RPMI8226 (cell line): ENCODE measurements at regions not wholly inside any gene's neighbourhood (a gene's known extent, or its start where the extent isn't known, plus 50 kb on each side); places are given as distances from the start of the nearest gene placed in this dataset.

Experiments
- DNase-seq: peaks from one replicate; pipeline ENCODE4 v3.0.0-alpha.2; 2015

DNA sequence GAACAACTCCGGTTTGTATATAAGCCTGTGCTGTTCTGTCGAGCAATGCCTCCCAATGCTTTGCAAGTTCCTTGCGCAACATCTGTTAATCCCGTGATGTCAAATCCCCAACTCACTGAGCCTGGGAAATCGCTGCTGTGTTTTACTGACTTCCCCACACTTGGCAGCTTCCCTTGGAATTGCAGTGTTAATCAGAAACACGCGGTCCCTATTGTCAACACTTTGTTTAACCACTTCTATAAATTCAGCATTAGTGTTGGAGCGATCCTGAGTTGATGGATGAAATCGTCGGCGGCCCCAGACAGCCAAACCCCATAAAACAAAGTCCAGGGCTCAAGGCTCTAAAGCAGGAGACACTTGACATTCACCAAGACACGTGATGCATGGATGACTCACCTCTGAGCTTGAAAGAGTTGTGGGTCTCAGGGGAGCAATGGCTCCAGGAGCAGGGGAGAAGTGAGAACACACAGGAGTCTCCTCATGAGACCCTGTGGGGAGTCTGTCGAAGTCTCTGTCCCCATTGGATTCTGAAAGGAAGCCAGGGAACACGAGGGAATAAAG is 555.3 kb downstream of the MIAT start:
- DNase-seq: no peak

DNA sequence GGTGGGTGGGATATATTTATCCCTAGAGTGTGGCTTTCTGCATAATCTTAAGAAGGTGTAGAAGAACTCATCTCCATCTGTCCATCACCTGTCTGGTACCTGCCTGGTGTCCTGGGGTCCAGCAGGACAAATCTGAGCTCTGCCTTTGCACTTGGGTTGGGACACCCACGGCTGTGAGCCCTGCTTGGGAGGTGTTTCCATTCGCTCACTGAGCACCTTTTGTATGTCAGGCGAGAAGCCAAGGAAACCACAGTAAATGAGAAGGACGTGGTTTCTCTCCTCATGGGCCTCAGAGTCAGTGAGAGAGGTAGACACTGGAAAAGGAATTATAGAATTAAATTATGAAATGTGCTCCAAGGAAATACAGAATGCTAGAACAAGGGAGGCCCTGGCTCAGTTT is 555.9 kb downstream of the MIAT start:
- no peak for DNase-seq

DNA sequence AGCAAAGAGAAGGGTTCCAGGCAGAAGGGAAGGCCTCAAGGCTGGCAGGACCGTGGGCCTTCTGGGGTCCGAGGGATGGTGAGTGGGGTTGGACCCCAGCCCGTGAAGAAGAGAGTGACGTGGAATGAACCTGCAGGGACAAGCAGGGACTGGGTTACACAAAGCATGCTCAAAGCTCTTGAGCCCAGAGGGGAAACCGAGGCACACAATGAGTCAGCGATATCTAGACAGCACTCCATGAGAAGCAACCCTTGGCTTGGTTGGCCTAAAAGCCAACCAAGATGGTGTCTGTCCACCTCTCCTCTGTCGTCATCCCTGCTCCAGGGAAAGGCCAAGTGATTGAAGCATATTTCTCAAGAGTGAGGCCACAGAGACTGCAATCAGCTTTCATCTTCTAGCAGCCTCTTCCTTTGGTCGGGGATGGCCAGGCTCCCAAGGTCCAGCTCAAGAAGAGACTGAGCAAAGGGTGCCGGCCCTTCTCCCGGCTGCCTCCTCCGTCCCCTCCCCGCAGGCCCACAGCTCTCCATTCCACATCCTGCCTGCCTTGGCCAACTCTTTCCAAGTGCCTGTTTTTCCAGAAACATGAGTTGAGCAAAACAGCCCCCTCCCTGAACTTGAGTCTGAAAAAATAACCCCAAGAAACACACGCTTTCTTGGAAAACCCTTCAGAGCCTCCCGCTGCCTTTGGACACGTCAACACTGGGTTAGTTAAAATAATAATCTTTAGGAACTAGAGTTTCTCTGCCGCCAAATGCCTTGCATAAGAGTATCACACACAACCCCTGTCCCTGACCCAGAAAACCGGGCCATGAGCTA is 556.6 kb downstream of the MIAT start:
- DNase-seq: no peak

DNA sequence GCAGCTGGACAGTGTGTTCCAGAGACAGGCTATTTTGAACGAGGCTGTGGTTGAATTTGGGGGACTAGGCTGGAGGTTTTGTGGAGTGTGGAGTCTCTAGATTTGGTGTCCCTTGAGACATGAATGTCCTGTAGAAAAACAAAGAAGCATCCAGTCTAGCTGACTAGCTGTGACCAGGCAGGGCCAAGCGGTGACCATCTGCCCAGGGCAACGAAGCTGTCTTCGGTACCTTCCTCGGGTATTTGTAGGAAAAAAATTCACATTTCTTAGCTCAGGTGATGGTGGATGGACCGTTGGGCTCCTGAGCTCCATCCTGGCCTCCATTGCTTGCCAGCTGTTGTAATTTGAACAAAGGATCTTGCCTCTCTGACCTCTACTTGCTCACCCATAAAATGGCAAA is 557.3 kb downstream of the MIAT start:
- DNase-seq: no peak

DNA sequence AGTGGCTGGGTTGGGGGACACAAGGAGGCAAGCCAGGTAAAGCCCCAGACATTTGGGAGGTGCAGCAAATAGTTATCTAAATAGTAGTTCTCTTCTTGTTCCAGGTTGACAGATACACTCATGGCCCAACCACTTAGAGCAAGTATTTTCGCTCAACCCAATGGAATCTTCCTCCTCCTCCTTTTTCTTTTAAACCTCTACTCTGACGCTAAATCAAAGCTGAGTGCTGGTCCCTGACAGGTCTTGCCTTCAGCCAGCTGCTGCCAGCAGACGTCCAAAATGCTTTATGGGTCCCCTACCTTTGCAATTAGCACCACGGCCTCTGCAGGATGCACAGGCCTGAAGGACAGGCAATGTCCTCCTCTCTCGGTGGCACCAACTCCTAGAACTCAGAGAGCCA is 558.5 kb downstream of the MIAT start:
- no peak for DNase-seq

DNA sequence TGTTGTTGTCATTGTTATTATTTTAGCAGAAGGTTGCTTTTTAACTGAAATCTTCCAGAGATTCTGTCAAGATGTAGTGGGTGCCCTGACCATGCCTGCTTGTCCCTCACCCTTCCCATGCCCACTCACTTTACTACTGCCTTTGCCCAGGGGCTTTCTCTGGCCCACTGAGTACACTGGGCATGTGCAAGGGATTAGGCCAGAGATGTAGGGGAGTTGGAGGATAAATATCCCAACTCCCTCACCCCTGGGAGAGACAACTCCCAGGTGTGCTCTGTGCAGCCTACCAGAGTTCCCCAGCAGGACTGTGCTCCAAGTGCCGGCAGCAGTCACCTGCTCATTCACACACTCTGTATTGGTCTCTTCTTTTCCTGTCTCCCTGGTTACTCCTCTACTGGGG is 559.1 kb downstream of the MIAT start:
- DNase-seq: no peak

DNA sequence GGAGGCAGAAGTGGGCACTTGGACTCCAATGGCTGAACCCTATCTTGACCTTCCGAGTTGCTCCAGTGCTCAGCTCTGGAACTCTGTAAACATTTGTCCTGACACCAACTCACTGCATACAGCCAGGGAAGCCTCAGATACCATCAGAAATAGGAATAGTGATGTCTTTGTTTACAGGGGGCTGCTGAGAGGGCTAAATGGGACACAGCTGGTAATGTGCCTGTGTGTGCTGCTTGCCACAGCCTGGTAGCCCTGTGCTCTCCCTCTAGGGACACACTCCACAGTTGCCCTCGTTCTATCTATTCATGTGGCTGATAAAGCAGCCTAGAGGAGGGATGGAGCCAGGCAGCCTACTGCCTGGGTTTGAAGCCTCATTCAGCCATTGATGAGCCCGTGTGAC is 559.8 kb downstream of the MIAT start:
- DNase-seq: no peak

DNA sequence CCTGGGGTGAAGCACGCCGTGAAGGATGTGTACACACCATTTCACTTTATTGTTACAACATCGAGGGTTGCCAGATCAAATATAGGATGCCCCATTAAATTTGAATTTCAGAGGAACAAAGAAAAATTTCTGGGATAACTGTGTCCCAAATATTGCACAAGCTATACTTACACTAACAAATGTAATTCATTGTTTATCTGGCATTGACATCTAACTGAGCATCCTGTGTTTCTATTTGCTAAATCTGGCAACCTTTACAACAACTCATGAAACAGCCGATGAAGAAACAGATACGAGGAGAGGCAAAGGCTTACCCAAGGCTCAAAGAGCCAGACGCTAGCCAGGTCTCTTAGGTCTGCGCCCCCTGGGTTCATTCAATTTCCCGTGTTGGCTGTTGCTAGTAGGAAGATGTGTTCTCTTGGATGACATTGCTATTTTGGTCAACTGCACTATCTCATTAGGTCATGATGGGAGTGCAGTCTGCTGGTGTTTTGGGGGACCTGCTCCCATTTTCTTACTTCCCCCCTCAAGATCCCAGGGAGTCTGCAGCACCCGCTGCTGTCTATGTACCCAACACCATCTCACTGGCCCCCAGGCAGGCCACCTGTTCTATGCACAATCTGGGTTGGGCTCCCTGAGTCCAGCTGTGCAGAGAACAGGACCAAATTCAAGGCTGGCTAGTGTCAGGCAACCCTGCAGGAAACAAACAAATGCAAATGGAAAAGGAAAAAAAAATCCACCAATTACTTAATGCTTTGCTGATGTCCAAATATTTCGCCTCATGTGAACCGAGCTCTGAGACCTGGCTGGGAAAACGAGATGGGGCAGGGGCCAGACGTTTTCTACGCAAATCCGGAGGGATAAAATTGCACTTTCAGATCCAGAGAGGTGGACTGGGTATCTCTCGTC is 560.9 kb downstream of the MIAT start:
- no peak for DNase-seq

DNA sequence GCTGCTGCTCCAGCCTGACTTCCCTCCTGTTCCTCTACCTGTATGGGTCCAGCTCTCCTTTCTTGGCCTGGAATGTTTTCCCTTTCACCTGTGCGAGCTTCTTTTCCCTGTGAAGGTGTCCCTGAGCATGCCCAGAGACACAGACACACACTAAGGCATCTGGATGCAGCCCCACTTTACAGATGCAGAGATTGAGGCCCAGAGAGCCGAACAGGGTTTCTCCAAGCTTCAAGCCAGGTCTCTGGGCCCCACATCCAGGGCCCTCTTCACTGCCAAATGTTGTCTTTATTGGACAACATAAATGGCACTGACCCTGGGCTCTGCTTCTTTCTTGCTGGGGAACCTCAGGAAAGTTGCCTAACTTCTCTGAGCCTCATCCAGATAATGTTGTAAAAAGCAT is 561.6 kb downstream of the MIAT start:
- DNase-seq: no peak

DNA sequence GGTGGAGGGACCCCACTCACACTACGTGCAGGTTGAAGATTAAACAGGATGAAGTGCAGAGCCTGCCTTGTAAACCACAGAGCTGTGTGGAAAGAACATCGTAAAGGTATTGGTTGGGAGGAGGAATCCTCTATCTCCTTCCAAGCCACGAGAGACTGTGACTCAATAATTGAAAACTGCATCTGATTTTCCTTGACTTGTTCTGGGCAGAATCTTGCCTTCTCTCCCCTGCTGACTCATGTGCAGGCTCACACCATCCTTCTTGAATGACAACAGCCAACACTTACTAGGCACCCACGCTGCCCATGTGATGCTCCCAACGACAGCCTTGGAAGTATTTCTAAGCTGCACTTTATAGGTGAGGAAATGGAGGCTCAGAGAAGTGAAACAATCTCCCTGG is 563.0 kb downstream of the MIAT start:
- DNase-seq: no peak

DNA sequence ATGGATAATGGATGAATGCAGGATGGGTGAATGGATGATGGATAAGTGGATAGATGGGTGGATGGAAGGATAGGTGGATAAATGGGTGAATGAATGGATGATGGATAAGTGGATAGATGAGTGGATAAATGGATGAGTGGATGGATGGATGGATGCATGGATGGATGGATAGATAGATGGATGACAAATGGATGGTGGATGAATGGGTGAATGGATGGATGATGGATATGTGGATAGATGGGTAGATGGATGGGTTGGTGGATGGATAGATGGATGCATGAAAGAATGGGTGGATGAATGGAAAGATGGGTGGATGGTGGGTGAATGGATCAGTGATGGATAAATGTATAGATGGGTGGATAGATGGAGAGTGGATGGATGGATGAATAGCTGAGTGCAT is 564.8 kb downstream of the MIAT start:
- DNase-seq: no peak

DNA sequence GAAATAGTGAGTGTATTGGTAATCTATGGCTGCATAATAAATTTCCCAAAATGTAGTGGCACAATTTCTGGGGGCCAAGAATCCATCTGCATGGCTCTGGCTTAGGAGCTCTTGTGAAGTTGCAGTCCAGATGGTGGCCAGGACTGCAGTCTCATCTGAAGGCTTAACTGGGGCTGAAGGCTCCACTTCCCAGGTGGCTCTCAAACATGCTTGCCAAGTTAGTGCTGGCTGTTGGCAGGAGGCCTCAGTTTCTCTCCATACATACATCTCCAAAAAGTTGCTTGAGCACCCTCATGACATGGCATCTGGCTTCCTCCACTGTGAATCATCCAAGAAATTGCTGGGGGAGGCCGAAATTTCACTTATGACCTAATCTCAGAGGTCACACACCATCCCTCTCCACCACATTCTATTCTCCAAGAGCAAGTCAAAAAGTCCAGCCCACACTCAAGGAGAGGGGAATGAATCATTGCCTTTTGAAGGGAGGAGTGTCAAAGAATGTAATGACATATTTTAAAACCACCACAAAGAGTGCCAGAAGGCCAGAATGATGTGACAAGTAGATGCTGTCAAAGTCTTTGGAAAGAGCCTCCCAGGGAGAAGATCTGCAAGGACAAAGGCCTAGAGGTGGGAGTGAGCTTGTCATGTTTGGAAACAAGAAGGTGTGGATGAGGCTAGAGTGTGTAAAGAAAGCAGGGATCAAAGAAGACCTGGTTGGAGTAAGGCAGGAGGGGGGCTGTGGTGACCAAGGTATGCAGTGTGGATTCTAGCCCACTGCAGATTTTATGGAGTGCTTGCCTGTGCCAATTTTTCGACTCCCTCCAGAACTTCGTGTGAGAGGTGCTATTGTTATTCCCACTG is 566.2 kb downstream of the MIAT start:
- no peak for DNase-seq

DNA sequence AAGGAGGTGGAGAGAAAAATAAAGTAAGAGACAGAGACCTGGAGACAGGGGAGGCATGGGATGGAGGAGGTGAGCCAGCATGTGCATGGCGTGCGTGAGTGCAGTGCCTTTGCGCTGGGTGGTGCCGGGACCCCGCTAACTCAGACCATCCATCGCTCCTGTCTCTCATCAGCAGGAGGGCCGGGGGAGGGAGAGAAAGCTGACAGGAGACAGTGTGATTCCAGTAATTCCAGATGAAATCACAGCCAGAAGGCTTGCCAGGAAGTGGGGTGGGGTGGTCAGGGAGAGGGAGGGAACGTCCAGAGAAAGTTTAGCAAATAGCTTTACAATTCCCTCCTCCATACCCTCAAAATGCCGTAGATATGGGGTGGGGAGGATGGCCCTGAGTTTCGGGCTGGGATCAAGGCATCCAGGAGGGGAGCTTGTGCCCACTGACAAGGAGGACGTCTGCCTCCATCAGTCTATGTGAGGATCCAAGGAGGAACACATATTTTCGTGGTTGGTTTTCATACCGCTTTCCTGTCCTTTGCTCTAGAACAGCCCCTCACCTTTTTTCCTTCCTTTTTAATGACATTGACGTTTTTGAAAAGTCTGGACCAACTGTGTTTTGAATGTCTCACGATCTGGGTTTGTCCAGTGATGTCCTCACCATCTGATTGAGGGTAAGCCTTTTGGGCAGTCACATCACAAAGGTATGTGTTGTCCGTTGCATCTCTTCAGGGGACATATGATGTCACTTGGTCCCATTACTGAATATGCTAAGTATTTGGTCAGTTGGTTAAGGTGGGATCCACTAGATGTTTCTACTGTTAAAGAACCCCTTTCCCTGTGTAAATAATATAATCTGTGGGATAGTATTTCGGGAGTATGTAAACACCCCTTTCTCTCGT is 567.3 kb downstream of the MIAT start:
- no peak for DNase-seq

DNA sequence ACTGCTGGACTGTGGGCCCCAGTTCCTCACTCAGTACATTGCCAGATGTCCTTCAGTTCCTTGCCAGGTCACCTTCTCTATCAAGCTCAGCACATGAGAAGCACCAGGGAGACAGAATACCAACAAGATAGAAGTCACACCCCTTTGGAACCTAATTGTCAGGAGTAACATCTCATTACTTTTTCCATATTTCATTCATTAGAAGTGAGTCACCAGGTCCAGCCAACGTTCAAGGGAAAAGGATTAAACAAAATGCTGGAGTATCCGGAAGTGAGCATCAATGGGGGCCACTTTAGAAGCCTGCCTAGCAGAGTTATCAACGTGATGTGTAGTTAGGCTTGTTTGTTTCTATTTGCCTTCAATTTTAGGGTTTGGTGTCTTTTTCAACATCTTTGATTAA is 569.3 kb downstream of the MIAT start:
- DNase-seq: no peak

DNA sequence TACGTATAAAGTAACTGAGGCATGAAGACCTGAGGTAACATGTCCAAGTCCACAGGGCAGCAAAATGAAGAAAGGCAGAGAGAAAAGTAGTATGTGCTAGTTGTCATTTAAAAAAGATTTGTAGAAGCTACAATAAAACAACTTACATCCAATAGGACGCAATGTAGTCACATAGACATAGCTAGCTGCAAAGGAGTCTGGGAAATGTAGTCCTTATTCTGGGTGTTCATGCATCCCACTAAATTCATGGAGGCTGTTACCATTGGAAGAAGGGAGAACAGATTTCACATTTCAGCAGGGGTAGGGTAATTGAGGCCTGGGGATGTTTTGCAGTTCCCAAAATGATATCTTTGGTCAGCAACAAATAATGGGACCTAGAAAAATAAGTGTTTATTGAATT is 571.4 kb downstream of the MIAT start:
- DNase-seq: no peak

DNA sequence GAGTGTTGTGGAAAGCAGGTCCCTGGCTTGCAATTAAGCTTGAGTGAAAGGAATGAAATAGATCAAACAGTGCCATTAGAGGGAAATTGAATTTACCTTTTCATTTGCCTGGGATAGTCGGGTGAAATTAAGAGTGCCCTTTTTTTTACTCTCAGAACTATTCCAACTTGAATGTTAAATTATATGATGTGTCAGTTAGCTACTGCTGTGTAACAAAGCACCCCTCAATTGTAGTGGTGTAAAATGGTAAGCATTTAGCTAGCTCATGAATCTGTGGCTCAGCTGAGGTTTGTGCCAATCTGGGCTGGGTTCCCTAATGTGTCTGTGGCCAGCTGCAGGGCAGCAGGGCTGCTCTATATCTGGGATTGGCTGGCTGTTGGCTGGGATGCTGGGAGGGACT is 571.4 kb downstream of the MN1 start:
- no peak for DNase-seq

DNA sequence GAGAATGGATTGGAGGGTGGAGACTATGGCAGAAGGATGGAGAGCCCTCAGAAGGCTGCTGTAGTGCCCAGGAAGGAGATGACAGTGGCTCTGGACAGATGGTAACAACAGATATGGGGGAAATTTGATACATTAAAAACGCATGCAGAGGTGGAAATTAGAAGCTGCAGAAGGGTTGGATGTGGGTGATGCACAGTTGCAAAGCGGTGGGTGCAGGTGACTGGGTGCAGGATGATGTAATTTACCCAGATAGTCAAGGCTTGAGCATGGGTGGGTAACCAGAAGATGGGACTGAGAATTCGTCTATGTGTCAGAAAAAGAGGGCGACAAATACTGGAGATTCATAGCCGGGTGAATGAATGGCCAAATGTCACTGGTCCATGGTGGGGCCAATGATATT is 570.3 kb downstream of the MN1 start:
- DNase-seq: no peak

DNA sequence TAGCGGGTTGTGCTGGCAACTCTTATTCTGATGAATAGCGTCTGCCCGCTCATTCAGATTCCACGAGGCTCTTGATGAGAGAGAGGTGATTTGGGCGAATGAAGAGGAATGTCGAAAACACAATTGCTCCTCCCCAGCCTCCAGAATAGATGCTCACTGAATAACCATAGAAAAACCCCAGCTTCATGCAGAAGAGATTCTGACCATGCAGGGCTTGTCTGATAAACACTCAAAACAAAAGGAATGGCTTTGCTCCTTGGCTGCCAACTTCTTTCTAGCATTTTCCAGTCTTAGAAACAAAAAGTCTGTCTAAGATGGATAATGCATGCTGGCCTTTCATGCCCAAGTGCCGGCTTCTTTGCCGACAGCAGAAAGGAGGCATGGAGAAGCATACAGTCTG is 569.5 kb downstream of the MN1 start:
- DNase-seq: no peak

DNA sequence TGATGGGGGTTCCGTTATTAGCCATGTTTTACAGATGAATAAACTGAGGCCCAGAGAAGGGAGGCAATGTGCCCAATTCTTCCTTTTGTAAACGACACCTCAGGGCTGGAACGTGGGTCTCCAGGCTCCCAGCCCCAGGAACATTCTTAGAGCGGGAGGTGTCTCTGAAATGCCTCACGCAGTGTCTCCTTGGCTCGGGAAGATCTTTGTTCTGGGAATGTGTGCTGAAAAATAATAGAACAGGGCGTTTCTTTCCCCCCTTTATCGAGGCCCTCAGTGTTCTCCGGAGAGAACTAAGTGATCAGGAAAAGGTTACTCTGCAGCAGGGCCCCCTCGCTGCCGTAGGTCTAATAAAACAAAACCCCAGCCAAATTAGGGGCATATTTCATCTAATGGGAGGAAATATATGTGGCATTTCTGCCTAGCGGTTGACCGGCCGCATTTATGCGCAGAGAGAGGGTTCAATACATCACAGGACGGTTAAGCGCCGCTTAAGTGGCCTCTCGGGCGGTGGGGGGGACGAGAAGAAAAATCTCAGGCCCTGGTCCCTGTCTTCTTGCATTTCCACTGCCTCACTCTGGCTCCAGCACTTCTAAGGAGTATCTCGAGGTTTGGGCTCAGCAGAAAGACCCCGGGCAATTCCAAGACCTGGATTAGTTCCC is 564.3 kb downstream of the MN1 start:
- no peak for DNase-seq

DNA sequence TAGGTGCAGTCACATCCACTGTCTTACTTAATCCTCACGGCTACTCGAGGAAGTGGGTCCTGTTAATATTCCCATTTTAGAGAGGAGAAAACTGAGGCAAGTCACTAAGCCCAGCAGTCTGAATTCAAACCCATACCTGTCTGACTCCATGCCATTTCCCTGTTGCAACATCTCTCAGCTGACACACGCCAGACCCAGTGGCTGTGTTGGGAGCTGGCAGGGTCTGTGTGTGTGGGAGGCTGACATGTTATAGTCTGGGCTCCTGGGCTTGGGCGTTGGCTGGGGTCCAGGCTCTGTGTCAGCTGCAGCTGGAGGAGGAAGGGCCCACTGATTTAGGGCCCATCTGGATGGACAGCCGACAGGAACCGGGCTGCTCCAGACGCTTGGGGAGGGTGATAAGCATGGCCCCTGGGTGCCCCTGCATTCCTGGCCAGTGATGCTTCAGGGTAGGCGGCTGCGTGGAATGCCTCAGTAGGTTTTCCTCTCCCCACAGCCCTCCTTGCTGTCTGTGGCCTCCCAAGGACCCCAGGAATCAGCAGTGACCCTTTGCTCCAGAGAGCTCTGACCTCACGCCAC is 562.5 kb downstream of the MN1 start:
- peak; percentile 8 for DNase-seq

DNA sequence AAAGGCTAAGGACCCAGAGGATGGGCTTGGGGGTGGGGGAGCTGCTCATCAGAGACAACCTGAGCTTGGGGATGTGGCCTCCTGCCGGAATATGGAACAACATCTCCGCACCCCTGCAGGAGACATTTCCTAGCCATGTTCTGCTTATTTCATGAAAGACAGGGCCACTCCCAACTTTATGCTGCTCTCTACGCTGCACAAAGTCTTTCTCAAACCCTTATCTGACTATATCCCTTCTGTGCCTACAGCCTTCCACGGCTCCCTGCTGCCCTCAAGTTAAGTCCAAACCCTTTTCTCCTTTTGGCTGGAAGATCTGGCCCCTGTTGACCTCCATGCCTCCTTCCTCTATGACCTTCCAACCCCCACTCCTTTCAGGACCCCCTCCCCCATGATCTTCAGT is 562.0 kb downstream of the MN1 start:
- DNase-seq: no peak
